ENCODE measurements at regions not wholly inside any gene's neighbourhood (a gene's known extent, or its start where the extent isn't known, plus 50 kb on each side); places are given as distances from the start of the nearest gene placed in this dataset.

DNA sequence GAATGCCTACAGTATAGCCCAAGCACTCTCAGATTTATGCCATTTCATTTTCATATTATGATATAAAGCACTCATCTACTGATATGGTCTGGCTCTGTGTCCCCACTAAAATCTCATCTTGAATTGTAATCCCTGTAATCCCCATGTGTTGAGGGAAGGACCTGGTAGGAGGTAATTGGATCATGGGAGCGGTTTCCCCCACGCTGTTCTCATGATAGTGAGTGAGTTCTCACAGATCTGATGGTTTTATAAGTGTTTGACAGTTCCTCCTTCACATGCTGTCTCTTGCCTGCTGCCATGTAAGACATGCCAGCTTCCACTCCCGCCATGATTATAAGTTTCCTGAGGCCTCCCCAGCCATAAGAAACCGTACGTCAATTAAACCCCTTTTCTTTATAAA is 171.7 kb downstream of the OTOR start:
- no peak overlapping the region for H3K4me2 ChIP-seq (ENCODE audit: control insufficient read depth, insufficient read depth)
- intact Hi-C loops (cut with micrococcal nuclease; ENCODE audit: unreplicated experiment) (no loop called here), in situ Hi-C loops (cut with MboI) (no loop called here)
- ATAC-seq (no peak), FAIRE-seq (no peak), DNase-seq (ENCODE audit: low read depth, low spot score) (no peak)
- H3K36me3 ChIP-seq (ENCODE audit: control insufficient read depth in 2 of 2, insufficient read depth in 2 of 2, low read length in 1 of 2): no peaks in the 10 kb centered on the region
- no peak overlapping the region for H2AFZ ChIP-seq (ENCODE audit: control insufficient read depth, low read depth, low read length)
- H3K27ac ChIP-seq (ENCODE audit: control insufficient read depth, insufficient read depth): no peak overlapping the region
- ChIA-PET RAD21 (ENCODE audit: unreplicated experiment) (no interaction called here), CTCF (interaction anchor here (0.8 kb wide), 1 partner anchor 377 kb away, joined by 3 read pairs; no protein-coding TSS in a partner anchor), POLR2A (no interaction called here), SMC1A (ENCODE audit: uncharacterized antibody, unreplicated experiment) (no interaction called here)
- H3K27me3 ChIP-seq (replicated peaks in 1 of 2; ENCODE audit: control insufficient read depth in 2 of 2, insufficient read depth in 2 of 2, low read length in 1 of 2): no peaks in the 10 kb centered on the region
- H3K4me1 ChIP-seq (ENCODE audit: control insufficient read depth, insufficient read depth, low read length): no peaks in the 10 kb centered on the region
- no peak overlapping the region for H3K4me3 ChIP-seq
- BruUV-seq (replicated peaks): no TSS peak
- H3K79me2 ChIP-seq (ENCODE audit: control insufficient read depth, insufficient read depth, low read length): no peaks in the 10 kb centered on the region
- no peaks in the 10 kb centered on the region for H4K20me1 ChIP-seq (ENCODE audit: control insufficient read depth, insufficient read depth)
- no peak overlapping the region for H3K9ac ChIP-seq (ENCODE audit: control insufficient read depth, insufficient read depth, low read length)
- 20% methylated on average over 5 of the region's 5 CpGs for WGBS (ENCODE audit: insufficient coverage, insufficient replicate concordance, low lambda C conversion rate, missing lambda C conversion rate)
- H3K9me3 ChIP-seq (replicated peaks; ENCODE audit: control insufficient read depth, insufficient read depth, low read length): no peaks in the 10 kb centered on the region
- no peak for TF ChIP-seq CREM (IDR thresholded peaks at IDR 0.05; ENCODE audit: low read depth)
- TF ChIP-seq ELK1 (IDR thresholded peaks at IDR 0.05; ENCODE audit: low read depth, low read length): no peak
- no peak for TF ChIP-seq EP300 (IDR thresholded peaks at IDR 0.05; ENCODE audit: borderline replicate concordance in 1 of 2, control insufficient read depth in 1 of 2, low read depth in 2 of 2, low read length in 2 of 2)
- TF ChIP-seq POLR2AphosphoS5 (IDR thresholded peaks at IDR 0.05; ENCODE audit: low read length): no peak
- TF ChIP-seq RB1 (IDR thresholded peaks at IDR 0.05; ENCODE audit: borderline replicate concordance): no peak
- no peak for TF ChIP-seq NR2C1 (IDR thresholded peaks at IDR 0.05)
- TF ChIP-seq JUNB (IDR thresholded peaks at IDR 0.05): no peak
- no peak for TF ChIP-seq NFXL1 (IDR thresholded peaks at IDR 0.05; ENCODE audit: borderline replicate concordance)
- TF ChIP-seq IKZF1 (conservative IDR thresholded peaks at IDR 0.05): no peak
- no peak for TF ChIP-seq CREB1 (IDR thresholded peaks at IDR 0.05; ENCODE audit: low read depth)
- no peak for TF ChIP-seq FOS (IDR thresholded peaks at IDR 0.05; ENCODE audit: borderline replicate concordance, extremely low read depth, insufficient read length)
